ENCODE measurements at regions not wholly inside any gene's neighbourhood (a gene's known extent, or its start where the extent isn't known, plus 50 kb on each side); places are given as distances from the start of the nearest gene placed in this dataset.

GRCh38 chr6:54700158-54700557 lies 146.4 kb upstream of the FAM83B start:
- intact Hi-C loops (cut with DNase I) = no loop called here
- DNase-seq (ENCODE audit: low spot score) = no peak

DNA sequence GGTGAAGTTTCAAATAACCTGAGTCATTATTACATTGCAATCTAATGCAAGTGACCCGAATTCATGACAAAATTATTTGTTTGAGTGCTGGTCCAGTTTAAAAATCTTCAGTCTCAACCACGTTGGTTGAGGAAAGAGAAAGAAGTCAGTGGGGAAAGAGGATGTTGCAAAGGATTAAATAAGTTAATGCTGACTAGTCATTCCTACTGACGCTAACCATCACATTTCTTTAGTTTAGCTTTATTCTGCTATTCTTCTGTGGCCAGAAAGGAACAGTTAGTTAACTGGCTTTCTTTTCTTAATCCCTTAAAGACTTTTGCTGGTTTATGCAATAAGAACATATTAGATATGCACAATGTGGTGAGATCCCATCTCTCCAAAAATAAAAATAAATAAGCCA lies 143.8 kb upstream of the FAM83B start:
- intact Hi-C loops (cut with DNase I) = no loop called here

DNA sequence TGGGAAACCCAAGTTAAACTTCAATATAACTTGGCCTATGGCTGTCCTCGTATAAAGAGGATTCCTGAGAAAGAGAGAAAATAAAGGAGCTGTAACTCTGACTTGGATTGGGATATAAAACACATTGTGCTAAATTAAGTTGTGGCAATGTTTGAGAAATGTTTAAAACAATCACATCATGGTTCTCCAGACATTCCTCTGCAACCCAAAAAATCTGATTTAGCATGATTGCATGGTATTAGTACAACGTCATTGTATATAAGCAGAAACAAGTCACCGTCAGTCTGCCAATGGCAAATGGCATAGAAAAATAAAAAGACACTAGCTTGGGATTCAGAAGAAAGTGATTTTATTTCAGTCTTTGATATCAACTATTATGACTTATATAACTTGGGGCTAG lies 140.2 kb upstream of the FAM83B start:
- no peak for DNase-seq (ENCODE audit: low spot score)
- intact Hi-C loops (cut with DNase I) = no loop called here

More for the DNA sequence above, 143.8 kb upstream of the FAM83B start:
- DNase-seq (ENCODE audit: low spot score) = no peak

DNA sequence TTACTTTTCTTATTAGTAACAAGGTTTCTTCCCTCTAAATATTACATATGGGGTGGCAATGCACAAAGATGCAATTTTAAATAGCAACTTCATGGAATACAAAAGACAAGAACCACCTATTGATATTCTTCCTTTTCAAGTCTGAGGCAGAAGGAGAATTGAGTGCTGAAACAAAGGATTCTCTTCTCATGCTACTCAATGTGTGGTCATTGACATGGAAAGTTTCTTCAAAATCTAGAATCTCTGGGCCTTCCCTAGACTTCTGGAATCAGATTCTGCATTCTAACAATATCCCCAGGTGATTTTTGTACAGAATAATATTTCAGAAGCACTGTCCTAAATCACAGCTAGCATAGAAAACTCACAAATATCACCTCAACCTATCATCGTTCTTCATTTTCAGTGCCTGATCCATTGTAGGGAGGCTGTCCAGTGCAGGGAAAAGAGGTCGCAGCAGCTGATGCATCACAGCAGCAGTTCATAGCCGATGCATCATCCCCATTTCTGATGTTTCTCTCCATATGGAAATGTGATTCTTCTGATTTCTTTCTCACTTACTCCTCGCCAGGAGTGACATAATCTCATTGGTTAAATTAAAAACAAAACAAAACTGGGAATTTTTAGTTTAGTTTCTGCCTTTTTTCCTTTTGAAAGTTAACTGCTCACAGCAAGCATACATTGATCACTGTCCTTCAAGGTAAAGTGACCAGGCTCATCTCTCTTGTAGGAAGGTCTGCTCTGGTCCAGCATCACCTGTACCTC lies 139.5 kb upstream of the FAM83B start:
- no peak for DNase-seq (ENCODE audit: low spot score)
- intact Hi-C loops (cut with DNase I) = no loop called here

GRCh38 chr6:54710456-54710855 lies 136.1 kb upstream of the FAM83B start:
- DNase-seq (ENCODE audit: low spot score) = no peak
- intact Hi-C loops (cut with DNase I) = no loop called here

- intact Hi-C loops (cut with DNase I) = no loop called here
- no peak for DNase-seq (ENCODE audit: low spot score)
These were observed 130.6 kb upstream of the FAM83B start for GRCh38 chr6:54716010-54716409.

DNA sequence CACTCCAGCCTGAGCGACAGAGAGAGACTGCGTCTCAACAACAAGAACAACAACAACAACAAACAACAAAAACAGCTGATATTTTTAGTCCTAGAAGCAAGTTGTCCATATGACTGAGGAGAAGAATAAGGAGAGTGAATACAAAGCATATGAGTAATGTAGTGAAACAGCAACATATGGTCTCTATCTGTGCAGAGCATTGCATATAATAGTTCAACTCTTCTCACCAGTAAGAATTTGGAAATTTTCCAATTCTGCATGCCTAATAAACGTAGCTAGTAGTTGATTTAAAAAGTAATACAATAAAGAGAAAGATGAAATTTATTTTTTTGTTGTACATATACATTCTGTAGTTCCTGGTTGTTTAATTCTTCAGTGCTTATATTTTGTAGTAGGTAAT lies 129.7 kb upstream of the FAM83B start:
- DNase-seq (ENCODE audit: low spot score) = no peak
- intact Hi-C loops (cut with DNase I) = no loop called here

GRCh38 chr6:54717849-54718455 lies 128.6 kb upstream of the FAM83B start:
- DNase-seq (ENCODE audit: low spot score) = no peak
- intact Hi-C loops (cut with DNase I) = no loop called here

- intact Hi-C loops (cut with DNase I) = no loop called here
- DNase-seq (ENCODE audit: low spot score) = no peak
These were observed 128.0 kb upstream of the FAM83B start for GRCh38 chr6:54718541-54719023.

DNA sequence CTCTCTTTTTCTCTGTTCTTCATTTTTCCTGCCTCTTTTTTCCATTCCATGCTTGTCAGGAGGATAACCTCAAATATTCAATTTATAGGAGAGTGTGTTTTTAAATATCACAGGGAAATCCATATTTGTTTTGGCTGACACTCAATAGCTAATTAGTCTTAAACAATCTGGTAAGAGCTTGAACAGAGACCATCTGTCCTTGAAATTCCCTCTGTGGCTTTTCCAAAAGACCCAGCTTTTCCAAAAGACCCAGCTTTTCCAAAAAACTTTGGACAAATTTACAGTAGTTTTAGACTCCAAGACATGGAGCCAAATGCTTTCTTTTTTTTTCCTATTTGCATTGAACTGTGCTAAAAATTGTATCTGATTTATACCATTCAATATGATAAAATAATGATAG lies 127.4 kb upstream of the FAM83B start:
- intact Hi-C loops (cut with DNase I) = no loop called here
- no peak for DNase-seq (ENCODE audit: low spot score)

DNA sequence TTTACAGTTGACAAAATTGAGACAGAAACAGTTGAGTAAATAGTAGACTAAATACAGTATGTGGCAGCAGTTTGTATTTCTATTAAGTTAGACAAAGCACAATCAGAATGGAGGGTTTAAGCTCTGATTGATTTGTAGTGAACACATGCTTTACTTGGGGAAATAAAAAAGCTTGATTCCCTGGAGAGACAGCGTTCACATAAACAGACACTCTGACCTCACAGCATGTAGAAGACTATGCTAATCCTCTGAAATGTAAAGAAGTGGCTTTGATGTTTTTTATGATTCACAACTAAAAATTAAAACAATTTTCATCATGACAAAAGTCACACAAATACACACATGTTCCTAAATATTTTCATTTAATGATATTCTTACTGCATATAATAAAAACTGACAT lies 126.9 kb upstream of the FAM83B start:
- no peak for DNase-seq (ENCODE audit: low spot score)
- intact Hi-C loops (cut with DNase I) = no loop called here

DNA sequence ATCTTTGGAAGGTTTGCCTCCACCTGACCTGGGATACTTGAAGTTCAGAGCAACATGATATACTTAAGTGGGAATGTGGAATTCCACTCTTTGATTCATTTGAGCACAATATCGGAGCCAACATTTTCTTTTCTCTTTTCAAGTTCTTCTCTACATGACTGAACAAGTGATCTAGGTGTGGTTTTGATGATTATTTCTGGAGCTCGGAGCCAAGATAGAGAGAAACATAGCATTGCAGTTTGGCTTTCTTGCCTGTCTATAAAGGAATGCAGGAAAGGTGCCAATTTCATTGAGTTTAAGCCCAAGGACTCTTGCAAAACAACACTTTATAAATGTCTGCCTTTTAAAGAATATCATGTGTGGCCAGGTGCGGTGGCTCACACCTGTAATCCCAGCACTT lies 124.2 kb upstream of the FAM83B start:
- no peak for DNase-seq (ENCODE audit: low spot score)
- intact Hi-C loops (cut with DNase I) = no loop called here

- intact Hi-C loops (cut with DNase I) = no loop called here
- no peak for DNase-seq (ENCODE audit: low spot score)
These were observed 116.9 kb upstream of the FAM83B start for GRCh38 chr6:54729716-54730115.

DNA sequence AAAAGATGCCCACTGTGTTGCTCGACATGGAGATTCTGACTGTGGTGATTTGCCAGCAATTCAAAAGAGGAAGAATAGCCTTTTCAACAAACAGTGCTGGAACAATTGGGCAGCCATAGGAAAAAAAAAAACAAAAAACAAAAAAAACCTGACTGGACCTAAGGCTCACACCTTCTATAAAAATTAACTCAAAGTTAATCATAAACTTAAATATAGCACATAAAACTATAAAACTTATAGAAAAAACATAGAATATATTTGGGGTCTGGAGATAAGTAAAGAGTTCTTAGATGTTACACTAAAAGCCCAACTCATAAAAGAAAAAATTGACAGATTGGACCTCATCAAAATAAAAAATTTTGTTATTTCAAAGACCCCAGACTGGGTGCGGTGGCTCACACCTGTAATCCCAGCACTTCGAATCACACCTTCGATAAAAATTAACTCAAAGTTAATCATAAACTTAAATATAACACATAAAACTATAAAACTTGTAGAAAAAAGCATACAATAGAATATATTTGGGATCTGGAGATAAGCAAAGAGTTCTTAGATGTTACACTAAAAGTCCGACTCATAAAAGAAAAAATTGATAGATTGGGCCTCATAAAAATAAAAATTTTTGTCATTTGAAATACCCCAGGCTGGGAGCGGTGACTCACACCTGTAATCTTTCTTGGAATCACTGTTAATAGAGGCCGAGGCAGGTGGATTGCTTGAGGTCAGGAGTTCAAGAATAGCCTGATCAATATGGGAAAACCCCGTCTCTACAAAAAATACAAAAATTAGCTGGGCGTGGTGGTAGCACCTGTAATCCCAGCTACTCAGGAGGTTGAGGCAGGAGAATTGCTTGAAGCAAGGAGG lies 115.6 kb upstream of the FAM83B start:
- DNase-seq (ENCODE audit: low spot score) = no peak
- intact Hi-C loops (cut with DNase I) = no loop called here

- DNase-seq (ENCODE audit: low spot score) = peak; percentile 77
- intact Hi-C loops (cut with DNase I) = no loop called here
These were observed 109.3 kb upstream of the FAM83B start for GRCh38 chr6:54737247-54737646.

- DNase-seq (ENCODE audit: low spot score) = no peak
- intact Hi-C loops (cut with DNase I) = no loop called here
These were observed 98.6 kb upstream of the FAM83B start for GRCh38 chr6:54747955-54748354.

DNA sequence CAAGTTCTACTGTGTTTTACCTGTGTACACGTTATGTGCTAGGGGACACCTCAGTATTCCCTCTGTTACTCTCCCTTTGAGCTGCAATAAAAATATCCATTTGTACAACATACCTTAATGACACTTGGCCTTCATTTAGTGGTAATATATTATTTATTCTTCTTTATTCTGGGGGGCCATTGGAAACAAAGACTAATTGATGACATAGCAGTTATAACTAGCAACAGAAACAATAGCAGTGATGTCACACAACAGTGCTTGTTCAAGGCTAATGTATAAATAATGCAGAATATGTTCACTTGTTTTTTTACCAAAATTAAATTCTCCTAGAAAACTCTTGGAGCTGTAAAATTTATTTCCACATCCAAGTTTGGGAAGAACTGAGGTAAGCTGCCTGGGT lies 92.2 kb upstream of the FAM83B start:
- no peak for DNase-seq (ENCODE audit: low spot score)
- intact Hi-C loops (cut with DNase I) = no loop called here

GRCh38 chr6:54758340-54758739 lies 88.2 kb upstream of the FAM83B start:
- DNase-seq (ENCODE audit: low spot score) = no peak
- intact Hi-C loops (cut with DNase I) = no loop called here

GRCh38 chr6:54768494-54768893 lies 78.1 kb upstream of the FAM83B start:
- DNase-seq (ENCODE audit: low spot score) = no peak
- intact Hi-C loops (cut with DNase I) = no loop called here

DNA sequence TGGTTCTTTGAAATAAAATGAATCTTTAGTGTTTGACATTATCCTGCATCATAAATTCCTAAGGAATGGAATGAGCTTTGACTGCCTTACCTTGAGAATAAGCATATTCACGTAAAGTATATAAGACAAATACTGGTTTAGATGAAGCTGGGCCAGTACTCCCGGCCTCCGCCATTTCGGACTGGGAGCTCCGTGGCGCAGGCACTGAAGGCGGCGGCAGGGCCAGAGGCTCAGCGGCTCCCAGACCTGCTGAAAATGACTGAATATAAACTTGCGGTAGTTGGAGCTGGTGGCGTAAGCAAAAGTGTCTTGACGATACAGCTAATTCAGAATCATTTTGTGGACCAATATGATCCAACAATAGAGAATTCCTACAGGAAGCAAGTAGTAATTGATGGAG lies 76.2 kb upstream of the FAM83B start:
- intact Hi-C loops (cut with DNase I) = no loop called here

More for the DNA sequence above, 76.2 kb upstream of the FAM83B start:
- DNase-seq (ENCODE audit: low spot score) = no peak
